Forelimb muscle (tissue), 1 donor: ENCODE measurements at regions not wholly inside any gene's neighbourhood (a gene's known extent, or its start where the extent isn't known, plus 50 kb on each side); places are given as distances from the start of the nearest gene placed in this dataset.
A peak's percentile ranks its signal among the peaks of the same experiment; 100 is the strongest.

Source experiments
- DNase-seq: peaks from one replicate; pipeline ENCODE4 v3.0.0-alpha.2; 2013; ENCODE audit warnings: low read depth

DNA sequence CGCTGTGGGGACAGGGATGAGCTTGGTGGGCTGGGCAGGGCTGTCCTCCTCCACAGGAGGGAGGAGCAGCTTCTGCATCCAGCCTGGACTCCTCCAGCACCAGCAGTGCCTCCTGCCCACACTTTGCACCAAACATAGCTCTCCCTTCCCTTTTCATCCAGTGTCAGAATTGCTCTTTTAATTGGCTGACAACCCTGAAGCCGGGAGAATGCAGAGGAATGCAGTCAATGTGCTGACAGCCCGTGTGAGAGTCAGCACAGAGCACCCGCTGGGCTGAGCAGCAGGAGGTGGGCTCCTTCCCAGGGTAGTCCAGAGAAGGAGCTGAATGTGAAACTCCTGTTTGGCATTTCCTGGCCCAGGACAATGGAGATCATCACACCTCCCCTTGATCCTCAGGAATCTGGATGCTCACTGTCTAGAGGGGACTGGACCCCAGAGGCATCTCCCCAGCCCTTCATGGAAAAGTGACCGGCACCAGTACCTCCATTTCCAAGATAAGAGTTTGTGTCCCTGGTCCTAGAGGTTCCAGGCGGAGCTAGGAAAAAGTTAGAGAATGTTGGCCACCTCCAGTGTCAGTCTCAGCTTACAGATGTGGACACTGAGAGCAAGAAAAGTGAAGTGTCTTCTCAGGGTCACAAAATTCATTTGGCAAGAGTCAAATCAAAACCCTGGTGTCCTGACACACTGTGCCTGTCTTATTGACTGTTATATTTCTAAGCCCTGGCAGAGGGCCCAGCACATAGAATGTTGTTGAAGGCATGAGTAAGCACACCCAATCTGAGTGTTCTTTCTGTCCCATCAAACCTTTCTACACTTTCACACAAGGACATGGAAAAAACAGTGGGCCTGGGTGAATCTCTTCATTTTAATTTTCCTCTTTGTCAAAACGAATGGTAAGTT is 202.1 kb downstream of the SNX18 start:
- no peak for DNase-seq

DNA sequence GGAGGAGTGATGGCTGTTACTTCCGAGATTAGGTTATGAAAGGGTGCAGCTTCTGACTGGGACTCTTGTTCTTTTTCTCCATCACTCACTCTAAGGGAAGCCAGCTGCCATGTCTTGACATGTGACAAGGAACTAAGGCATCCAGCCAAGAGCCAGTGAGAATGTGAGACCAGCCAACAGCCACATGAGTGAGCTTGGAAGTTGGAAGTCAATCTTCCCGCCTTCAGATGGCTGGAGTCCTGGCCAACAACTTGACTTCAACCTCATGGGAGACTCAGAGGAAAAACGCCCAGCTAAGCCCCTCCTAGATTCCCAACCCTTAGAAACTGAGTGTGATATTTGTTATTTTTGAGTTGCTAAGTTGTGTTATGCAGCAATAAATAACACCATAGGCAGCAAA is 201.1 kb downstream of the SNX18 start:
- DNase-seq: peak; percentile 86

DNA sequence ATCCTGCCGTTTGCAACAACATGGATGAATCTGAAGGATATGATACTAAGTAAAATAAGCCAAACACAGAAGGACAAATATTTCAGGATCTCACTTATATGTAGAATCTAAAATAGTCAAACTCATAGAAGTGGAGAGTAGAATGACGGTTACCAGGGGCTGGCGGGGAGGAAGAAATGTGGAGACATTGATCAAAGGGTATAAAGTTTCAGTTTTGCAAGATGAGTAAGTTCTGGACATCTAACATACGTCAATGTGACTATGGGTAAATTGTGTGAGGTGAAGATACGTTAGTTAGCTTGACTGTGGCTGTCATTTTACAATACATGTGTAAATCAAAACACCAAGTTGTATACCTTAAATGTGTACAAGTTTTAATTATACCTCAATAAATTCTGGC is 200.3 kb downstream of the SNX18 start:
- no peak for DNase-seq

DNA sequence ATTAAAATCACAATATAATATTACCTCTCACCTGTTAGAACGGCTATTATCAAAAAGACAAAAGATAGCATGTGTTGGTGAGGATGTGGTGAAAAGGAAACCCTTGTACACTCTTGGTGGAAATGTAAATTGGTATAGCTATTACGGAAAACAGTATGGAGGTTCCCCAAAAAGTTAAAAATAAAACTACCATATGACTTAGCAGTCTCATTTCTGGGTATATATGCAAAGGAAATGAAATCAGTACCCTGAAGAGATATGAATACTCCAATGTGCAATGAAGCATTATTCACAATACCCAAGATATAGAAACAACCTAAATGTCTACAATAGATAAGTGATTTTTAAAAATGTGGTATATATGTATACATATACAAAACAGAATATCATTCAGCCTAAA is 199.9 kb downstream of the SNX18 start:
- no peak for DNase-seq

DNA sequence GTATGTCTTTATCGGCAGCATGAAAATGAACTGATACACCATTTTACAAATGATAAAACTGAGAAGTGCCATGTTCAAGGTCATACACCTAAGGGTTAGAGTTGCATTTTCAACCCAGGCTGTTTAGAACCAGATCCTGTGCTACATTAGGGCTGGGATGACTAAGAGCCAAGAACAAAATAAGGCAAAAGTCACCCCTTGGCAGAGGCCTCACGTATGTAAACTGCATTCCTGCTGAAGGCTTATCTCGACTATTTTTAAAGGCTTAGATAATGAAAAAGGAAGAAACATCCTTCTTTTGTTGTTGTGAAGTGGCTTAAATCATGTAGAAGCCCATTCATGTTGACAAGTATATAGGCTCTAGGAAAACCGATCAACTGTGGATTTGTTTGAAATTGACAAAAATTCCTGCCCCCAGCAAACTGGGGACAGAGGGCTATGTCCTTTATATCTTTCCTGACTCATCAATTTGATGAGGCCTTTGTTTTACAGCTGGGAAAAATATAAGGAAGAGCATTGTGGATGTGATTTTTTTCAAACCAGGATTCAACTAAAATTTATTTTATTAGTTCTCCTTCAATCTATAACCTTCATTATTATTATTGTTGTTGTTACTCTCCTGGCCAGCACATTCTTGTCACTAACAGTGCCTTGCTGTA is 196.5 kb downstream of the SNX18 start:
- no peak for DNase-seq

DNA sequence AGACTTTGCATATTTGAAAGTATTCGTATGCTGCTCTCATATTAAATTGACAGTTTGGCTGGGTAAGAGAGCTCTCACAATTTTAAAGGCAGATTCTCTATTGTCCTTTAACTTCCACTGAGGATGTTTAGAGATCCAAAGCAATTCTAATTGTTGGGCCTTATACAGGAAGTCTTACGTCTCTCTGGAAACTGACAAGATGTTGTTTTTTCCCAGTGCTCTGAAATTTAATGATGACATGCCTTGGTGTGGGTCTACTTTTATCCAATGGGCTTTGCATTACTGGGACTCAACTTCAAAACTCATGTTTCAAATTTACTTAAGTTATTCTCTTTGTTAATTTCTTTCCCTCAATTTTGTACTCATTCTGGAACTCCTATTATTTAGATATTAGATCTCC is 191.5 kb downstream of the SNX18 start:
- DNase-seq: no peak

DNA sequence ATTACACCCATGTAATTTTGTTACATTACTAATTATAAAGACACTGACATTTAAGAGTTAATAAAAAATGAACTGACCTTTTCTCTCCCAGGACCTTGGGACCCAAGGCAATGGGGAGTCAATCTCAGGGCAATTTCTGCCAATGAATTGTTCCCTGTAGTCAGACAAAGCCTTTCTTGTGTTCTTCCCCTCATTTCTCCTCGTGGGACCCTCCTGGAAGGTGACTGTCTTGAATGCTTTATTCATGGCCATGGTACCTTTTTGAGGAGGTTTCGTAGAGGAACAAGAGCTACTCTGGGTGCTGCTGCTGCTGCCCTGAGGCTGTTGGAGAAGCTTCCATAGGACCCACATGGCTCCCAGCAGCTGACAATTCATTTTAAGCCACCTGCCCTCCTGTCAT is 190.3 kb downstream of the SNX18 start:
- DNase-seq: no peak

DNA sequence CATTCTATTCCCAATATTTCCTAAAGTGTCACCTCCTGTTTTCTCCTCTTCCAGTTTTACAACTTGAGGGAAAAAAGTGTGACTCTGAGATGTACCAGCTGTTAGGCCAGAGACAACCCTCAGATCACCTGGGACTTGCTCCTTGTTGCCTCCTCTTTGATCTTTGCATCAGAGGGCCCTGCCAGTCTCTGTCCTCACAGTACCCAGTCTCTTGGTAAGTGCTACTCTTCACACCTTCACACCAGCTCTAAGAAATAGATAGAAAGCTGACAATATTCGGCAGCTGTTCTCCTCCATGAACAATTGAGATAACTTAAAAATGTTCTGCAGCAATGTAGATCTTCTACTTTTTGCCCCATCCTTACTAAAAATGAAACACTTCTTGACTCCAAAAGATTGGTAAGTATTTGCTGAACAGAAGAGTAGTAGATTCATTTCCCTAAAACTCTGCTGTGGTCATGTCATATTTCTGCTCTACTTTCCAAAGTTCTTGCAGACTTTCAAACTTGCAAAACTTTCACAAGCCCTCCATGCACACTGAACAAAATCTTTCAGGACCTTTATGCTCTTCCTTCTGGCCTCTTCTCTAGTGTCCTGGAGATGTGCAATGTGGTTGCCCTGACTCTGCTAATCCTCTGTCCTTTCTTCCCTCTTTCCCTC is 188.6 kb downstream of the SNX18 start:
- no peak for DNase-seq

DNA sequence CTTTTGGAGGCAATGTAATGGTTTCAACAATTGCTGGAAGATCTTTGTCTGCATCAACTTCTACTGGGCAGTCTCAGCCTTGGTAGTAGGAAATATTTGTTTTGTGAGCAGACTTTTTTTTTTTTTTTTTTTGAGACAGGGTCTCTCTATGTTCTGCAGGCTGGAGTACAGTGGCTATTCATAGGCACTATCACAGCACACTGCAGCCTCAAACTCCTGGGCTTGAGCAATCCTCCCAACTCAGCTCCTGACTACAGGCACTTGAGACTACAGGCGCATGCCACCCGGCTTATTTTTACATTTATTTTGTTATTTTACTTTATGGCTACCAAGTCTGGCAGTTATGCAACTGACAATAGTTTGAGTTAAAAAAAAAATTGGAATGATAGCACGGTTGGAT is 187.3 kb downstream of the SNX18 start:
- DNase-seq: no peak

DNA sequence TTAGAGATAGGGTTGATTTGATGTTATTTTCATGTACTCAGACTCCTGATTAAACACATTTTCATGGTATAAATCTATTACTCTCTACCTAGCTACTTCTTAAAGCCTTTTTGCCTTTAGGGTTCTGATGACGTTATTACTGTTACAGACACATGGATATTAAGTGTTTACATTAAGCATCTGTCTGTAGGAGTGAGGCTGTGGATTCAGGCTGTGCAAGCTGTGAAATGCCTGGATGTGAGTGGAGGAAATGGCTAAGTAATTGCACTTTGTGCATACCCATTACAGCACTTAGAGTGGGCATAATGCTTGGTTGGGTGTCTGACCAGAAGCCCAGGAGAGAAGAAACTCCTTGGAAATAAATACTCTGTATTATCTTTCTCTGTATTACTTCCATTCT is 186.8 kb downstream of the SNX18 start:
- no peak for DNase-seq

DNA sequence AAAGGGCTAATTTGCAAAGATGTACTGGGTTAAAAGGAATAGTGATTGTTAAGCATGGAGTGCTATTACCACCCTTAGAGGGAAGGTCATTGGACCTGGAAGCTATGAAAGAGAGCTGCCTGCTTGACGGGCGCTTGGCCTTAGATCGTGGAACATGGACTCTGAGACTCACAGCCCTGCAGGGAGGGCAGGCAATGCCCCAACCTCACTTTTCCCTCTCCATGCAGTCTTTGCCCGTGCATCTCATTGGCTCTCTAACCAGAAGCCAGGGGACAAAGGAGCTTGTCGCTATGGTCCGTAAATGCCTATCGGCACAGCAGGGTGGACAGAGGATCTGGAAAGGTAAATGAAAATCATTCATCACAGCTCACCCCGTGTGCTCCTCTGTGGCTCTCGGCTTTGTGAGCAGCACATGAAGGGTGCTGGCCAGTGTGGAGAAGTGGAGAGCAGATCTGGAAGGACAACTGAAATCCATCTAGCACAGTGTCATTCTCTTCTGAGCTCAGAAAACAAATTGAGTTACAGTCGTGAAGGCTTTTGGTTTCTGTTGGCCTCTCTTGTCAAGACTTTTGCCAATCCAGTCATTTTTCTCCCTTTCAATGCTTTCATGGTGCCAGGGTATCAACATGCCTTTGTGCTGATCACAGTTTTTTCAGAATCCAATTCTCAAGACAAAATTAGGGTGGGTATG is 186.2 kb downstream of the SNX18 start:
- no peak for DNase-seq

DNA sequence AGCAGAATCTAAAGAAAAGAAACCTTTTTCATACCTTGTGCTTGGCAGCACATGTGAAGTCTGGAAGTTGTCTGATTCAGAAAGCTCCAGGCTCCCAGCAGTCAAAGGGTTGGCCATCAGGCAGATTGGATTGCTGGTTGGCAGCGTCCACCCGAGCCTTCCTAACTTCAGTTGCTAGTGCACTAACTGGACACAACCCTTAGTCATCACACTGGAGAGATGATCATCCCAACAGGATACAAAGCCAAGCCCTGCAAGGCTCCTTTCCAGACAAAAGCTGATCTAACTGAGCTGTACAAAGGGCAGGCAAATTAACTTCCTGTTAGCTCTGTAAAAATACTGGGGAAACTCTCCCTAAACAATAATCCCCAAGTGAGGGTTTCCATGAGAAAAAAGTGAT is 185.6 kb downstream of the SNX18 start:
- DNase-seq: peak; percentile 62

DNA sequence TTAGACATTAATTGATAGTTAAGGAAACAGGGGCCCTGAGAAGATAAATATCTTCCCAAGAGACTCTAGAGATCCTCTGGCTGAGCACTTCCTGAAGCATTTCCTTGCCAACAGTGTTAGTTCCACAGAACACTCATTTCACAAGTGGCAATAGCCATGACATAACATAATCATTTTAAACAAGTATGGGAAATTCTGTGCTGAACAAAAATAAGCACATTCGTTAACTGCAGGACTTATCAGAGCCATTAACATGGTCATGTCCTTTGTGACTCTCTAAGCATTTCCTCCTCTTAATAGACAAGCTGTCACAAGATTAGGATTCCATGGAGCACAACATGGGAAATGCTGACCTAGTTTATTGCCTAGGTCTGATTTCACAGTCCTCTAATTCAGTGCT is 184.9 kb downstream of the SNX18 start:
- no peak for DNase-seq

DNA sequence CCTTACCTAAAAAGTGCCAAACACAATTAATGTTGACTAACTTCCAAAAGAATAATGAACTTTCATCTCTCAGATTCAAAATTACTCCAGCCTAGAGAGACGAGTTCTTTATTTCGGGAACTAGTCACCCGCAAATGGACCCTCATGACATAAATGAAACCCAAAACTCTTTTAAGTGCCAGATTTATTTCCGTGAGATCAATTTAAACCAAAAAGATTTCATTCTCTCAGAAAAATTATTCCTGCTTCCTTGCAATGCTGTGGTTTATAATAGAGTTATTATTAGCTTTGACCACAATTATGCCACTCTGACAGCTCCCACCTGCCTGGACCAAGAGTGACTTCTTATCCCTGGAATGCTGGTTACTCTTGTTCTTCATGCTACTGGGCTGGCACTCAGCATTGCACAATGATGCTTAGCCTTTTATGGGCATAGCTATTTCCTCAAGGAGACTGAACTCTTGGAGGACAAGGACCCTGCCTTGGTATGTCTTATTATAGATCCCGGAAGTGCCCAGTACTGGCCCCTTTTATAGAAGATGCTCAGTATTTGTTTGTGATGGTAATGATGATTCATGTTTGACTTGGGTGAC is 183.5 kb downstream of the SNX18 start:
- no peak for DNase-seq

DNA sequence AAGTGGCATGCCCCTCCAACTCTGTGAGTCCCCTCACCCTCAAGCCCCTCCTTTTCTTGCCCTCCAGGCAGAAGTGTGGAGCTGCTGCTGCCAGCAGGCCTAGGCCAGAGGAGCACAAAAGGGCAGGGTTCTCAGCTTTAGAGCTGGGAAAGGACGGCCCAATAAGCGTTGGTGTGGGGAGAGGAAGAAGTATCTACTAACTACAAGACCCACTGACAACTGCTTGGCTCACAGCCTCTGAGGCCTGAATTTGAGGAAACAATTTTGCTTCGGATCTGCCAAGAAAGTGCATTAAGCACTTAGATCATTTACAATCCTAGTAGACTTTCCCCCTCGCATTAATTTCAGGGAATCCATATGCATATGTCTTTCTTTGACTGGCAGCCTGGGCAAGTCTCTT is 179.4 kb downstream of the SNX18 start:
- peak; percentile 69 for DNase-seq

DNA sequence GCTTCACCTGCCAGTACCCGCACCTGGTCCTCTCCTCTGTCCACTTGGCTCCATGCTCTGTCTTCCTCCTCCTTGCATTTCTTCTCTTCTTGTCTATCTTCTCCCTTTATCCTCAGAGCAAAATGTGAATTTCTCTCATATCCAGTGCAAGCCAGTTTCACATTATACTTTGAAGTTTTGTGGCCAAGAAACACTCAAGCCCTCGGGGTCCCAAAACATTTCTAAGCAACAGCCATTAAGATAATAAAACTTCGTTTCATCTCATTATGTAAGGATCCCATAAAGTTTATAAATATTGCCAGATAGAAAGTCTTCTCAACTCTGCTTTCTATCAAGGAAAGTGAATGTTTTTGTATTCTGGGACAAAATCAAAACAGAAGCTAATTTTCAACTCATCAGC is 178.8 kb downstream of the SNX18 start:
- no peak for DNase-seq

DNA sequence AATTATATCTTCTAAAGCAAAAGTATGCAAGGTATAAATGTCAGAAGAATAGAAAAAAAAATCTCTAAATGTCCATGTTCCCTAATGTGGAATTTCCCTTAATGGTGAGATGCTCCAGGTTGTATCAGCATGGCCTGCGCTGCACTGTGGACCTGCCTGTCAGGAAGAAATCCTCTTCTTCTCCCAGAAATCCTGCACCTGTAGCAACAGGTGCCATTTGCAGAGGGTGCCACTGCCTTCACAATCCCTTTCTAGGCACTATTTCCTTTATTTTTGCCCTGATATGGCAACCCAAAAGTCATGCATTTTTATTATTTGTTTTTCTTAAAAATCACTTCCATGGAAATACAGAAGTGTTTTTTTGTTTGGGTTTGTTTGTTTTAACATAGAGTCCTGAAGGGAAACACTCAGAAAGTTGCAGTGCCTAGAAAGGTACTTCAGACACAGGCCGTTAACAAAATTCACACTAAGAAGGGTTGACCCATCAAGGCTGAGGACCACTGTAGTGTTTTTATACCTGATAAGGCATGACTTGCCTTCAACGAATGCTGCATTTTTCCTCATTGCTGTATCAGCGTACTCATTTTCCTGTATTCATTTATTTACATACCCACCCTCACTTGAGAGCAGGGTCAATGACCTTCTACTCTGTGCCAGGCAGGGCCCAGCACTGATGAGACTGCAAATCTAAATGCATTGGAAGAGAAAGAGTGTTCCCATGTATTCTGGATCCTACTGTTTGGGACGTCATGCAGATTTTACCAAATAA is 177.8 kb downstream of the SNX18 start:
- DNase-seq: no peak

DNA sequence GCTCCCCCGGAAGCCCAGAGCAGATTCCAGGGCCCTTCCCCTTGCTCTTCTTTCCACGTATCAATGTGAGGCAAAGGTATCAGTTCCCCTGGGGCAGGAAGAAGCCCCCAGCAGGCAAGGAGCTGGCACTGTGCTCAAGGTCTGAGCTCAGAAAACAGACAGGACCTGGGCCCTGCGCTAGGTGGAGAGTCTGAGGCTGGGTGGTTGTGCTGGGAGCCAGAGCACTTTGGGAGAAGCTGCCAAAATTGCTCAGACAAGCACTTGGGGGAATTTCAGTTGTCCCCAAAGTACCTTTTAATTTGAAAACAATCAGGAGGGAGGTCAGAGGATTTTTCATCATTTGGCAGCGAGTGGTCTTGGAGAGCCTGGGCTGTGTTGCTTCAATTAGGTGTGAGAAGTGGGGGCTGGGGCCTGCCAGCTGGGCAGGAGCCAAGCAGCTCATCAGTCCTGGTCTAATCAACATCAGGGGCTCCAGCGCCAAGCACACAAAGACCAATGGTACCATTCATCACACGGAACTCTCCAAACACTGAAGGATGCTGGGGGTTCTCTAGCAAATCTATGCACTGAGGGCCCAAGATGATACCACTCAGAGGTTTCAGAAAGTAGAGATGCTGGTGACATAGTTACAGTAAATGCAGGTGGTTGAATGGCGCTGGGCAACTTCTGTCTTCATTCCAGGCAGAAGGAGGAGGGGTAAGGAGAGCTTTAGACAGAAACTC is 176.5 kb downstream of the SNX18 start:
- DNase-seq: no peak

DNA sequence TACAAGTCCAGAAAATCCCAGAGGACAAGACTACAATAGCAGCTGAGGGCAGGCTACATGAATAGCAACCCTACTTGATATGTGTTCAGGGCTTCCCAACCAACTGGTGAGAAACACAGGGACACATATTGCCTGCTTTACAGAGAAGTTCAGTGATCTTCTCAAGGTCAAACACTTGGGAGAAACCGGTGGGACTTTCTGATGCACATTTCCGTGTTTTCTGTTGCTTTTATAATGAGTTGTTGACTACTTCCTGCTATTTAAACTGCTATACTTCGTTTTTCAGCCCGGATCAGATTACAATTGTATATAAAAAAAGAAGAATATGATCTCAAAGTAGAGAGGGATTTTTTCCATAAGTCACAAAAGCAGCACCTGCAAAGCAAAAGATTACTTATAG is 175.1 kb downstream of the SNX18 start:
- no peak for DNase-seq

DNA sequence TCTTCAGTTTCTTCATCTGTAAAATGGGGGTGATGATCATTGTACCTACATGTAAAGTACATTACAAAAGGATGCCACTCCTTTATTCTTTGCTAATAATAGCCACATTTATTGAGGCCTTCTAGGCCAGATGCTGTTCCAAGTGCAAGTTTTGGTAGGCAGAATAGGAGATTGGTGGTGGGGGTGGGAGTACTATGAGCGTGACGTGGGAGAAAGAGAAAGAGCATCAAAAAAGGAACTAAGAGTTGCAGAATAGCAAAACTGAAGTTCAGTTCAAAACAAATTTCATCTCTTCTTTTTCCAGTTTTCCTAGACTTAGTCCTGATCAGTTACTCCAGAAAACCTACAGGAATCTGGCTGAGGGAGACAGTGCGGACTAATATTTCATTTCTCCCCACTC is 174.1 kb downstream of the SNX18 start:
- DNase-seq: no peak
